Spleen (tissue), 11 donors: ENCODE measurements at regions not wholly inside any gene's neighbourhood (a gene's known extent, or its start where the extent isn't known, plus 50 kb on each side); places are given as distances from the start of the nearest gene placed in this dataset.

ENCODE experiments used
- DNase-seq: peaks from one replicate; pipeline ENCODE4 v3.0.0-alpha.2; 2020
- H3K27ac ChIP-seq, 8 donors: fragments of 200-600 bp; sonication (generic) in 7 of 8; 1 replicate in 4 of 8; 2 replicates in 4 of 8; pipeline versions ENCODE4 v1.5.0 to v1.8.0; 2016 to 2021; ENCODE audit warnings: inconsistent platforms in 4 of 8, mild to moderate bottlenecking in 4 of 8, moderate library complexity in 1 of 8
- H3K27me3 ChIP-seq, 7 donors: fragments of 200-600 bp; sonication (generic) in 6 of 7; replicated peaks in 1 of 7; 1 replicate in 4 of 7; 2 replicates in 3 of 7; pipeline versions ENCODE4 v1.5.0 to v1.8.0; 2016 to 2021; ENCODE audit warnings: inconsistent platforms in 3 of 7, mild to moderate bottlenecking in 1 of 7
- H3K36me3 ChIP-seq, 6 donors: fragments of 200-600 bp; sonication (generic) in 5 of 6; 1 replicate in 4 of 6; 2 replicates in 2 of 6; pipeline versions ENCODE4 v1.5.0 to v1.8.0; 2016 to 2021; ENCODE audit warnings: inconsistent platforms in 2 of 6
- H3K4me1 ChIP-seq, 6 donors: fragments of 200-600 bp; sonication (generic) in 5 of 6; 1 replicate in 3 of 6; 2 replicates in 3 of 6; pipeline versions ENCODE4 v1.5.0 to v1.8.0; 2016 to 2021; ENCODE audit warnings: inconsistent platforms in 3 of 6
- H3K4me3 ChIP-seq, 8 donors: fragments of 200-600 bp; sonication (generic) in 7 of 8; 1 replicate in 4 of 8; 2 replicates in 4 of 8; pipeline versions ENCODE4 v1.5.0 to v1.8.0; 2016 to 2021; ENCODE audit warnings: inconsistent platforms in 4 of 8, mild to moderate bottlenecking in 4 of 8, moderate library complexity in 2 of 8
- H3K9me3 ChIP-seq, 8 donors: fragments of 200-600 bp; sonication (generic) in 7 of 8; 1 replicate in 4 of 8; 2 replicates in 4 of 8; pipeline versions ENCODE4 v1.5.0 to v1.8.0; 2016 to 2021; ENCODE audit warnings: inconsistent platforms in 4 of 8
- CTCF ChIP-seq, 11 experiments: fragments of 200-600 bp in 7 of 11; fragments of 450-650 bp in 4 of 11; sonication (generic) in 4 of 11; IDR thresholded peaks in 8 of 11; conservative IDR thresholded peaks in 3 of 11; 1 replicate in 7 of 11; 2 replicates in 4 of 11; pipeline versions ENCODE4 v1.4.0 to v1.8.0; 2016 to 2021; ENCODE audit warnings: antibody characterized with exemption in 11 of 11, inconsistent platforms in 4 of 11, mild to moderate bottlenecking in 1 of 11
- POLR2A ChIP-seq, 3 donors: fragments of 450-650 bp; IDR thresholded peaks; one replicate each; pipeline ENCODE4 v1.5.1; 2017; ENCODE audit warnings: antibody characterized with exemption in 3 of 3, mild to moderate bottlenecking in 1 of 3
- POLR2AphosphoS5 ChIP-seq, 3 donors: sonication (generic); formaldehyde crosslinking; IDR thresholded peaks; one replicate each; pipeline ENCODE4 v1.5.1; 2017; ENCODE audit warnings: antibody characterized with exemption in 3 of 3
- WGBS, 5 donors: extraction: QIAGEN DNeasy Blood & Tissue Kit in 3 of 5; methylation state at CpG; one replicate each; pipeline versions ENCODE4 v1.1.5 to v1.1.7; 2013 to 2018; 5-methylcytosine and 5-hydroxymethylcytosine counted together
- intact Hi-C: fragments of 100-400 bp; cut with DNase I; formaldehyde crosslinking; loops from one replicate; pipeline ENCODE4 v1.15.0; 2023; ENCODE audit warnings: low total_unique reads
- donor health status: healthy with polysubstance abuse.
- donor health status: DM: no; HTN: no; CAD: no; lungs with moderate emphysema.
- donor health status: DM: no; HTN: no; CAD: no.
- donor health status: Bipolar disorder and iron deficiency.
- donor health status: healthy.
- donor health status: DM: no; HTN: no; CAD: no.
- donor health status: DM: yes; HTN: yes; CAD: no.

GRCh38 chr3:72618739-72619138 is 229.5 kb downstream of the SHQ1 start:
- H3K4me1 ChIP-seq = no peaks in the 10 kb centered on the region
- H3K27ac ChIP-seq = no peak overlapping the region
- no peaks in the 10 kb centered on the region for H3K36me3 ChIP-seq
- WGBS, 5 donors = 24 to 65% (median 52%) methylated on average over 6 of the region's 6 CpGs
- intact Hi-C loops = no loop called here
- no peak for DNase-seq
- TF ChIP-seq POLR2AphosphoS5 (IDR thresholded peaks at IDR 0.05) = no peak
- no peak for TF ChIP-seq CTCF (IDR thresholded peaks at IDR 0.05 in 8 of 11, conservative IDR thresholded peaks at IDR 0.05 in 3 of 11)
- TF ChIP-seq POLR2A (IDR thresholded peaks at IDR 0.05) = no peak
- no peak overlapping the region for H3K4me3 ChIP-seq
- H3K9me3 ChIP-seq = peaks cover 0 to 16% (median 9%) of the 10 kb centered on the region in 8 donors
- no peaks in the 10 kb centered on the region for H3K27me3 ChIP-seq

GRCh38 chr3:72617424-72618024 is 230.7 kb downstream of the SHQ1 start:
- Histone ChIP-seq H3K36me3 (no peaks in the 10 kb centered on the region), H3K9me3 (peaks cover 0 to 16% (median 9%) of the 10 kb centered on the region in 8 donors), H3K27ac (no peak overlapping the region), H3K27me3 (no peaks in the 10 kb centered on the region), H3K4me1 (no peaks in the 10 kb centered on the region), H3K4me3 (no peak overlapping the region)
- 56 to 81% (median 63%) methylated on average over 5 of the region's 5 CpGs for WGBS, 5 donors
- no peak for TF ChIP-seq CTCF (IDR thresholded peaks at IDR 0.05 in 8 of 11, conservative IDR thresholded peaks at IDR 0.05 in 3 of 11)
- TF ChIP-seq POLR2A (IDR thresholded peaks at IDR 0.05) = no peak
- TF ChIP-seq POLR2AphosphoS5 (IDR thresholded peaks at IDR 0.05) = no peak
- intact Hi-C loops = no loop called here
- no peak for DNase-seq

- no peak for TF ChIP-seq POLR2A (IDR thresholded peaks at IDR 0.05)
- no peak for TF ChIP-seq POLR2AphosphoS5 (IDR thresholded peaks at IDR 0.05)
- TF ChIP-seq CTCF (IDR thresholded peaks at IDR 0.05 in 8 of 11, conservative IDR thresholded peaks at IDR 0.05 in 3 of 11) = no peak
- intact Hi-C loops = no loop called here
- DNase-seq = no peak
- Histone ChIP-seq H3K27me3 (no peaks in the 10 kb centered on the region), H3K9me3 (peaks cover 0 to 12% (median 9%) of the 10 kb centered on the region in 8 donors), H3K27ac (no peak overlapping the region), H3K4me3 (no peak overlapping the region), H3K4me1 (no peaks in the 10 kb centered on the region), H3K36me3 (no peaks in the 10 kb centered on the region)
- 80 to 96% (median 92%) methylated on average over 6 of the region's 6 CpGs for WGBS, 5 donors
Measured at GRCh38 chr3:72615776-72616175, 232.5 kb downstream of the SHQ1 start.

DNA sequence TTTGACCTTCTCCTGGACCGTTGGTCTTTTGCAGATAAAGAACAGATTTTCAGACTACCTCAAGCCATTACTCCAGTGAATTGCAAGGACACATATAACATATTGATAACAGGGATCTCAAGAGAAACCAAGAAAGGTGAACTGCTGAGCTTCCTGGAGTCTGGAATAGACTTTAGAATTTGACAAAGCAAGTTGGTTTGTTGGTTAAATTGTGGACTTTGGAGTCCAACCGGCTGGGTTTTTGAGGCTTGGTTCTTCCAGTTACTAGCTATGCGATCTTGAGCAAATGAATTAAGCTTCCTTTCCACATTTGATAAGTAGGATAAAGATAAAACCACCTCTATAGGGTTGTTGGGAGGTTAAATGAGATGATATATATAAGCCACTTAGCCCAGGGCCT is 233.1 kb downstream of the SHQ1 start:
- no peak for DNase-seq
- Histone ChIP-seq H3K9me3 (peaks cover 0 to 12% (median 9%) of the 10 kb centered on the region in 8 donors), H3K27ac (no peak overlapping the region), H3K4me3 (no peak overlapping the region), H3K36me3 (no peaks in the 10 kb centered on the region), H3K27me3 (no peaks in the 10 kb centered on the region), H3K4me1 (no peaks in the 10 kb centered on the region)
- intact Hi-C loops = no loop called here
- TF ChIP-seq CTCF (IDR thresholded peaks at IDR 0.05 in 8 of 11, conservative IDR thresholded peaks at IDR 0.05 in 3 of 11) (no peak), POLR2AphosphoS5 (IDR thresholded peaks at IDR 0.05) (no peak), POLR2A (IDR thresholded peaks at IDR 0.05) (no peak)
- 68 to 78% (median 74%) methylated on average over 3 of the region's 3 CpGs for WGBS, 5 donors
